AG04449 (cell line): ENCODE measurements at regions not wholly inside any gene's neighbourhood (a gene's known extent, or its start where the extent isn't known, plus 50 kb on each side); places are given as distances from the start of the nearest gene placed in this dataset.

ENCODE experiments used
- CTCF ChIA-PET: fragments of 350-600 bp; formaldehyde crosslinking; extraction: SDS; loops from one replicate; lab custom pipeline; 2021; ENCODE audit warnings: antibody characterized with exemption; lab: Yijun Ruan, JAX
- POLR2A ChIA-PET: fragments of 400-600, 350-600 bp; formaldehyde crosslinking; extraction: SDS; loops from one replicate; lab custom pipeline; 2020; ENCODE audit warnings: antibody characterized with exemption, inconsistent platforms; lab: Yijun Ruan, JAX
- DNase-seq: peaks from one replicate; pipeline ENCODE4 v3.0.0-alpha.2; 2010; ENCODE audit warnings: low read depth, low spot score
- H3K4me3 ChIP-seq: 2 replicates; pipeline ENCODE4 v1.5.1; 2011; ENCODE audit warnings: low read depth, mild to moderate bottlenecking, control low read depth, low read length
- TF ChIP-seq, protein P1 (sequence below): IDR thresholded peaks from one replicate; pipeline ENCODE4 v1.5.1; 2011; ENCODE audit warnings: mild to moderate bottlenecking, moderate library complexity, low read length, control low read depth, inconsistent platforms; ENCODE audit not compliant: insufficient read depth; ENCODE audit errors: missing control alignments

DNA sequence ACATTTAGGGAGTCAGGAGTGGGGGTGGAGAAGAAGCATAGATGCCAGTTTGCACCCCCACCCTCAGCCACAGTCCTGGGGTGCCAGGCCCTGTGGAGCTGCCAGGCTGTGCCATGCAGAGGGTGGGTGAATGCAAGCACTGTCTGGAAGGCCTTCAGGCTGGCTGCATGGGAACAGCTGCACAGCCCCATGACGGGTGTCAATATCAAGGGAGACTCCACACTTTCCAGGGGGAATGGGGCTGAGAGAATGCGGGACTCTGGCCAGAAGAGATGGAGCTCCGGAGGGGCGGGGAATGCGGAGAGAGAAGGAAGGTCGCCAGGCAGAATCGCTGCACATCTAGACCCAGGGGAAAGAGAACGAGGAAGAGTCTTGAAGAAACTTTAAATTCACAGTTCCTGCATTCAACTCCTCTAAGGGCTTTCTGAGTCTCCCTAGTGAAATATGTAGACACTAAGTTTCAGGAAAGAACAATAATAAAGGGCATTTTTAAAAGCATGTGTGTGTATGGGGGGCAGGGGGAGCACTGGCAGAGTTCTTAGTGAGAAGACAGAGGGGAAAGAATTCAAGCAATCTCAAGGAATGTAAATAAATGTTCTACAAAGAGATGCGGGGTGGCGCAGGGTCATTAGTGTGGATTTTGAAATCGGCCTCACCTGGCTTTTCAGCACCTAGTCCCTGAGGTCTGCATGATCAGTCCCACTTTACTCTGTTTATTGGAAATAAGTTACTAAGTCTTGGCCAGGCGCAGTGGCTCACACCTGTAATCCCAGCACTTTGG, 59.1 kb downstream of the BOD1 start:
- no peak overlapping the region for H3K4me3 ChIP-seq
- POLR2A ChIA-PET, result no interaction called here
- CTCF ChIA-PET, result interaction anchor here (1.1 to 4.4 kb wide), 4 partner anchors 8 to 22 kb away, joined by 3 to 22 read pairs (median 6); no protein-coding TSS in a partner anchor
- TF ChIP-seq, protein P1, sequence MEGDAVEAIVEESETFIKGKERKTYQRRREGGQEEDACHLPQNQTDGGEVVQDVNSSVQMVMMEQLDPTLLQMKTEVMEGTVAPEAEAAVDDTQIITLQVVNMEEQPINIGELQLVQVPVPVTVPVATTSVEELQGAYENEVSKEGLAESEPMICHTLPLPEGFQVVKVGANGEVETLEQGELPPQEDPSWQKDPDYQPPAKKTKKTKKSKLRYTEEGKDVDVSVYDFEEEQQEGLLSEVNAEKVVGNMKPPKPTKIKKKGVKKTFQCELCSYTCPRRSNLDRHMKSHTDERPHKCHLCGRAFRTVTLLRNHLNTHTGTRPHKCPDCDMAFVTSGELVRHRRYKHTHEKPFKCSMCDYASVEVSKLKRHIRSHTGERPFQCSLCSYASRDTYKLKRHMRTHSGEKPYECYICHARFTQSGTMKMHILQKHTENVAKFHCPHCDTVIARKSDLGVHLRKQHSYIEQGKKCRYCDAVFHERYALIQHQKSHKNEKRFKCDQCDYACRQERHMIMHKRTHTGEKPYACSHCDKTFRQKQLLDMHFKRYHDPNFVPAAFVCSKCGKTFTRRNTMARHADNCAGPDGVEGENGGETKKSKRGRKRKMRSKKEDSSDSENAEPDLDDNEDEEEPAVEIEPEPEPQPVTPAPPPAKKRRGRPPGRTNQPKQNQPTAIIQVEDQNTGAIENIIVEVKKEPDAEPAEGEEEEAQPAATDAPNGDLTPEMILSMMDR, result no peak
- no peak for DNase-seq

GRCh38 chr5:173556142-173557028, 60.1 kb downstream of the BOD1 start:
- ChIA-PET CTCF (interaction anchor here (1.1 to 4.4 kb wide), 5 partner anchors 9 to 23 kb away, joined by 3 to 22 read pairs (median 4); no protein-coding TSS in a partner anchor), POLR2A (no interaction called here)
- TF ChIP-seq, protein P1, result no peak

DNA sequence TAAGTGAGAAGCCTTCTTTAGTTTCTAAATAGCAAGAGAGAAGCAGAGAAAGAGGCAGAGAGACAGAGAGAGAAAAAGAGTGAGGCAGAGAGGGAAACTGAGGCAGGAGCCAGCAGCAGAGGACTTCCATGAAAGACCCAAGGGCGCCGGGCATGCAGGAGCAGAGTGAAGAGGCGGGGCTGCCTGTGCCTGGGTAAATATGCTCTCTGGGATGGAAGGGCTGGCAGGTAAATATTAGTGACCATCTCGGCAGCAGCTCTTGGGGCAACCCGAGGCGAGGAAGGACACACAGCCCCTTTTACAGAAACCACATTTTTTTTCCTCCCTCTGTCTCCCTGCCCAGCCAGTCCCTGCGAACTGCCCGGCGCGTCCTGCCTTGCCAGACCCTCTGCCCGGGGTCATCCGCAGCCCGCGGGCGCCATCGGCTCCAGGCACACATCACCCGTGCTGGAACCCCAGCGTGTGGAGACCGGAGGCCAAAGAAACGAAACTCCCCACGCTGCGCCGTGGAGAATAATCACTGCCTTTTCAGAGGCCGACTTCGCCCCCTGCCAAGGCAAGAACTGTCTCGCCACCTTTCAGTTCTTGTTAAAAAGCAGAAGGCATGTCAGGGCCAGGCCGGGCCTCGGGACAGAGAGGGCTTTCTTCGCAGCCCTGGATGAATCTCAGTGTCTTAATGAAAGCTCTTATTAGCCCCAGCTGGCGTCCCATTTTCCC, 61.3 kb downstream of the BOD1 start:
- CTCF ChIA-PET, result interaction anchor here (1.1 to 4.4 kb wide), 3 partner anchors 10 to 19 kb away, joined by 3 to 22 read pairs (median 7); no protein-coding TSS in a partner anchor

More at GRCh38 chr5:173556142-173557028, 60.1 kb downstream of the BOD1 start:
- DNase-seq, result no peak
- H3K4me3 ChIP-seq, result no peak overlapping the region

DNA sequence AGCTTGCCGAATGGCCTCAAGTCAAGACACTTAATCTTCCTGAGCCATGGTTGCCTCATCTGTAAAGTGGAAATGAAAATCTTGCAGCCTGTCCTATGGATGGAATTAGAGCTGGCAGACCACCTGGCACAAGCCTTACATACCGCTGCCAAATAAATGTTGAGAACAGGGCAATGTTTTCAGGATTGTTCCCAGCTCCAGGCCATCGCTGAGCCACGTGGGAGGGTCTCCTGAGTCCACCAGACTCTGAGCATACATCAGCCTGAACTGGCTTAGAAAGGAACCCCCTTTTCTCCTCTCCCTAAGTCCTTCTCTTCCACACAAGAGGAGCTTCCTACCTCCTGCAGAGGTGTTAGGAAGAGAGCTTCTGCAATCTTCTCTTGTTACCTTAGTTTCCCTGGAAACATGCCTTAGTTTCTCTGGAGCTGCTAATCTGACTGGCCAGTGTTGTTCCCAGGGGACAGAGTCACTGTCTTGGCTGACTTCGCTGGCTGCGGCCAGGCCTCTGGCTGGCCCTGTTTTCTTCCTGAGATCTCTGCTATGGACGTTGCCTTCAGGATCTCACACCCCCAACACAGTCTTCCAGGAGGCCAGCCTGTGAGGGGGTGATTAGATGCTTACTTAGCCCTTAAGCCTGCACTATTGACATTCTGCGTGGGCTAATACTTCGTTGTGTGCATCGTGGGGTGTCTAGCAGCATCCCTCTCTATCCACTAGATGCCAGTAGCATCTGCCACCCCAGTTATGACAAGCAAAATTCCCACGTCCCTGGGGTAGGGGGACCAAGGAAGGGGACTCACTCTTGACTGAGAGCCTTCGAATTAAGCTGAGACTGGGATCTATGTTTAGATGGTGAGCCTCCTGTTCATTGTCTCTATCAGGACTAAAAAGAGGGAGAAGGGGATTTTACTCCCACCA, 62.2 kb downstream of the BOD1 start:
- DNase-seq, result no peak
- TF ChIP-seq, protein P1, result no peak
- POLR2A ChIA-PET, result no interaction called here
- no peak overlapping the region for H3K4me3 ChIP-seq
- CTCF ChIA-PET, result interaction anchor here (1.0 to 4.4 kb wide), 3 partner anchors 9 to 27 kb away, joined by 3 to 22 read pairs (median 3); no protein-coding TSS in a partner anchor

More for the DNA sequence above, 61.3 kb downstream of the BOD1 start:
- POLR2A ChIA-PET, result no interaction called here
- no peak for DNase-seq
- TF ChIP-seq, protein P1, result no peak
- H3K4me3 ChIP-seq, result no peak overlapping the region

GRCh38 chr5:173550641-173551040, 65.8 kb downstream of the BOD1 start:
- TF ChIP-seq, protein P1, result no peak
- H3K4me3 ChIP-seq, result no peak overlapping the region
- ChIA-PET POLR2A (no interaction called here), CTCF (interaction anchor here (0.7 to 1.2 kb wide), 3 partner anchors 9 to 29 kb away, joined by 3 to 4 read pairs (median 3); no protein-coding TSS in a partner anchor)
- DNase-seq, result no peak
